ENCODE measurements at regions not wholly inside any gene's neighbourhood (a gene's known extent, or its start where the extent isn't known, plus 50 kb on each side); places are given as distances from the start of the nearest gene placed in this dataset.
A peak's percentile ranks its signal among the peaks of the same experiment; 100 is the strongest.

DNA sequence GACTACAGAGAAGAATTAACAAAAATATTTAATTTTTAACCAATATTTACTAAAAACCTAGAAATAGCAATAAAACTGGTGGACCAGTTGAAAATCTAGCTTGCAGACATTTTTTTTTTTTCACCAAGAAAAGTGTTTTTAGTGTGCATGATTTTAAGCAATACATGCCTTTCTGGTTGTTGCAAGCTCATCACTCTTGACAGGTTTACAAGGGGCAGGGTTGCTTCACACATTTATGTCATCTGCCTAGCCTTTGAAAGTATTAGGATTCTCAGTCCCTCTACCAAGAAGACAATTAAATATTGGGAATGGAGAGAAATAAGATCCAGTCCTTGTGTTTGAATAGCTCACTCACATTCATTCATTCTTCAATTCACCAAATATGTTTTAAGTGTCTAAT, 53.8 kb upstream of the LYPLAL1 start:
- ChIA-PET CTCF (ENCODE audit: low intra/inter-chr PET ratio) (no interaction called here), POLR2A (interaction anchor here (0.9 to 1.9 kb wide), 5 partner anchors 10 to 56 kb away, joined by 3 to 8 read pairs (median 3); no protein-coding TSS in a partner anchor)
- no peaks in the 10 kb centered on the region for H3K79me2 ChIP-seq (ENCODE audit: control insufficient read depth, insufficient read depth, low read length)
- peaks cover 0 to 24% of the 10 kb centered on the region in 2 experiments; a peak in 2 of 5 replicates for H3K4me1 ChIP-seq (replicated peaks in 1 of 2; ENCODE audit: control insufficient read depth in 2 of 2, insufficient read depth in 2 of 2, low read length in 2 of 2)
- H3K36me3 ChIP-seq (ENCODE audit: control insufficient read depth, insufficient read depth, low read length), result no peaks in the 10 kb centered on the region
- no TSS peak for BruUV-seq (replicated peaks)
- H3K27me3 ChIP-seq (ENCODE audit: control insufficient read depth in 2 of 2, insufficient read depth in 2 of 2, low read length in 2 of 2), result no peaks in the 10 kb centered on the region
- H3K9me1 ChIP-seq (ENCODE audit: control insufficient read depth, insufficient read depth, low read length), result no peaks in the 10 kb centered on the region
- H4K20me1 ChIP-seq (replicated peaks; ENCODE audit: control insufficient read depth, insufficient read depth, low read length), result no peaks in the 10 kb centered on the region
- no peak overlapping the region for H3K4me3 ChIP-seq
- intact Hi-C loops (cut with micrococcal nuclease) (loop anchor here (2.0 kb wide), 1 partner anchor 27 kb away; no protein-coding TSS in a partner anchor), in situ Hi-C loops (cut with MboI) (no loop called here)
- peak; percentile 72 for ATAC-seq
- H3K4me2 ChIP-seq (ENCODE audit: insufficient read depth, low read length), result 0 out of 2 replicates have a peak overlapping the region, but pooled peaks have one; percentile 15
- H2AFZ ChIP-seq (ENCODE audit: low read depth, low read length), result peak overlapping the region; percentile 88
- no peaks in the 10 kb centered on the region for H3K9me3 ChIP-seq (replicated peaks; ENCODE audit: control insufficient read depth, insufficient read depth, low read depth, low read length)
- FAIRE-seq, result peak; percentile 32
- H3K27ac ChIP-seq (ENCODE audit: extremely low read depth, low read depth, low read length), result peak overlapping the region; percentile 88
- peak in 1 of 4 experiments; percentile 49 for DNase-seq (ENCODE audit: extremely low read depth in 1 of 4, low spot score in 3 of 4)
- H3K9ac ChIP-seq (ENCODE audit: insufficient read depth in 1 of 2, low read depth in 2 of 2, low read length in 2 of 2), result peak overlapping the region in 1 of 2 experiments; percentile 72; a peak in 2 of 4 replicates
- no peak for TF ChIP-seq CEBPG (CRISPR knock-in tag; IDR thresholded peaks at IDR 0.05)
- peak; percentile 50 to 94; a peak in 3 of 4 replicates for TF ChIP-seq CEBPG (tag; conservative IDR thresholded peaks at IDR 0.05 in 1 of 2, IDR thresholded peaks at IDR 0.05 in 1 of 2)
- peak; percentile 86 for TF ChIP-seq MEIS2 (IDR thresholded peaks at IDR 0.05; ENCODE audit: partially characterized antibody)
- no peak for TF ChIP-seq MED1 (CRISPR knock-in tag; IDR thresholded peaks at IDR 0.05; ENCODE audit: borderline replicate concordance)
- TF ChIP-seq NBN (IDR thresholded peaks at IDR 0.05; ENCODE audit: low read depth), result no peak
- TF ChIP-seq ZNF12 (CRISPR knock-in tag; IDR thresholded peaks at IDR 0.05), result no peak
- no peak for TF ChIP-seq ASH1L (IDR thresholded peaks at IDR 0.05; ENCODE audit: borderline replicate concordance, low read depth, partially characterized antibody)
- TF ChIP-seq, protein P1, sequence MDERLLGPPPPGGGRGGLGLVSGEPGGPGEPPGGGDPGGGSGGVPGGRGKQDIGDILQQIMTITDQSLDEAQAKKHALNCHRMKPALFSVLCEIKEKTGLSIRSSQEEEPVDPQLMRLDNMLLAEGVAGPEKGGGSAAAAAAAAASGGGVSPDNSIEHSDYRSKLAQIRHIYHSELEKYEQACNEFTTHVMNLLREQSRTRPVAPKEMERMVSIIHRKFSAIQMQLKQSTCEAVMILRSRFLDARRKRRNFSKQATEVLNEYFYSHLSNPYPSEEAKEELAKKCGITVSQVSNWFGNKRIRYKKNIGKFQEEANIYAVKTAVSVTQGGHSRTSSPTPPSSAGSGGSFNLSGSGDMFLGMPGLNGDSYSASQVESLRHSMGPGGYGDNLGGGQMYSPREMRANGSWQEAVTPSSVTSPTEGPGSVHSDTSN (CRISPR knock-in tag; IDR thresholded peaks at IDR 0.05; ENCODE audit: low read depth), result no peak
- TF ChIP-seq, protein P1 (tag; conservative IDR thresholded peaks at IDR 0.05; ENCODE audit: low read depth), result peak; percentile 89
- TF ChIP-seq XRCC4 (IDR thresholded peaks at IDR 0.05; ENCODE audit: extremely low read depth, insufficient read depth, insufficient read length), result no peak
- TF ChIP-seq NFE2 (IDR thresholded peaks at IDR 0.05; ENCODE audit: low read depth), result peak; percentile 37
- TF ChIP-seq ZNF316 (IDR thresholded peaks at IDR 0.05), result peak; percentile 86
- TF ChIP-seq, protein P2, sequence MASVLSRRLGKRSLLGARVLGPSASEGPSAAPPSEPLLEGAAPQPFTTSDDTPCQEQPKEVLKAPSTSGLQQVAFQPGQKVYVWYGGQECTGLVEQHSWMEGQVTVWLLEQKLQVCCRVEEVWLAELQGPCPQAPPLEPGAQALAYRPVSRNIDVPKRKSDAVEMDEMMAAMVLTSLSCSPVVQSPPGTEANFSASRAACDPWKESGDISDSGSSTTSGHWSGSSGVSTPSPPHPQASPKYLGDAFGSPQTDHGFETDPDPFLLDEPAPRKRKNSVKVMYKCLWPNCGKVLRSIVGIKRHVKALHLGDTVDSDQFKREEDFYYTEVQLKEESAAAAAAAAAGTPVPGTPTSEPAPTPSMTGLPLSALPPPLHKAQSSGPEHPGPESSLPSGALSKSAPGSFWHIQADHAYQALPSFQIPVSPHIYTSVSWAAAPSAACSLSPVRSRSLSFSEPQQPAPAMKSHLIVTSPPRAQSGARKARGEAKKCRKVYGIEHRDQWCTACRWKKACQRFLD (CRISPR knock-in tag; IDR thresholded peaks at IDR 0.05), result peak; percentile 6; the same call in 1 of the 2 replicates
- TF ChIP-seq, protein P3, sequence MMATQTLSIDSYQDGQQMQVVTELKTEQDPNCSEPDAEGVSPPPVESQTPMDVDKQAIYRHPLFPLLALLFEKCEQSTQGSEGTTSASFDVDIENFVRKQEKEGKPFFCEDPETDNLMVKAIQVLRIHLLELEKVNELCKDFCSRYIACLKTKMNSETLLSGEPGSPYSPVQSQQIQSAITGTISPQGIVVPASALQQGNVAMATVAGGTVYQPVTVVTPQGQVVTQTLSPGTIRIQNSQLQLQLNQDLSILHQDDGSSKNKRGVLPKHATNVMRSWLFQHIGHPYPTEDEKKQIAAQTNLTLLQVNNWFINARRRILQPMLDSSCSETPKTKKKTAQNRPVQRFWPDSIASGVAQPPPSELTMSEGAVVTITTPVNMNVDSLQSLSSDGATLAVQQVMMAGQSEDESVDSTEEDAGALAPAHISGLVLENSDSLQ (IDR thresholded peaks at IDR 0.05), result peak; percentile 24; the same call in 1 of the 2 replicates
- peak; percentile 59 for TF ChIP-seq C11orf30 (IDR thresholded peaks at IDR 0.05; ENCODE audit: low read depth)
- no peak for TF ChIP-seq POLR2AphosphoS5 (IDR thresholded peaks at IDR 0.05; ENCODE audit: control insufficient read depth, insufficient read depth, low read depth, low read length)
- peak; percentile 21; the same call in 1 of the 2 replicates for TF ChIP-seq NFXL1 (CRISPR knock-in tag; IDR thresholded peaks at IDR 0.05)
- 0 out of 2 replicates have a peak, but pooled peaks have one; percentile 5 for TF ChIP-seq ZNF644 (tag; IDR thresholded peaks at IDR 0.05; ENCODE audit: low read depth)
- no peak for TF ChIP-seq DACH1 (IDR thresholded peaks at IDR 0.05; ENCODE audit: partially characterized antibody)
- 0 out of 2 replicates have a peak, but pooled peaks have one; percentile 56 for TF ChIP-seq NFRKB (IDR thresholded peaks at IDR 0.05; ENCODE audit: low read depth)
